Gastrocnemius medialis (tissue), 4 donors: ENCODE measurements at regions not wholly inside any gene's neighbourhood (a gene's known extent, or its start where the extent isn't known, plus 50 kb on each side); places are given as distances from the start of the nearest gene placed in this dataset.

Experiments used
- ATAC-seq, 2 donors: fragments of 150-250 bp; one replicate each; pipeline ENCODE4 v1.9.1; 2016
- DNase-seq, 2 donors: peaks; one replicate each; pipeline ENCODE4 v3.0.0-alpha.2; 2019
- H3K27ac ChIP-seq, 4 donors: fragments of 200-600 bp; sonication (generic); 1 replicate in 1 of 4; 2 replicates in 3 of 4; pipeline ENCODE4 v1.5.1; 2016 to 2018; ENCODE audit warnings: mild to moderate bottlenecking in 2 of 4, moderate library complexity in 1 of 4
- H3K27me3 ChIP-seq, 3 donors: fragments of 200-600 bp; sonication (generic) in 2 of 3; 1 replicate in 1 of 3; 2 replicates in 2 of 3; pipeline versions ENCODE4 v1.5.1 to v1.6.0; 2016 to 2019; ENCODE audit warnings: mild to moderate bottlenecking in 1 of 3, moderate library complexity in 1 of 3
- H3K36me3 ChIP-seq, 2 donors: fragments of 200-600 bp; sonication (generic) in 1 of 2; one replicate each; pipeline ENCODE4 v1.5.1; 2017 to 2018
- H3K4me1 ChIP-seq, 2 donors: fragments of 200-600 bp; sonication (generic) in 1 of 2; one replicate each; pipeline ENCODE4 v1.5.1; 2016 to 2017; ENCODE audit warnings: mild to moderate bottlenecking in 2 of 2
- H3K4me3 ChIP-seq, 4 donors: fragments of 200-600 bp; sonication (generic) in 3 of 4; 1 replicate in 1 of 4; 2 replicates in 3 of 4; pipeline ENCODE4 v1.5.1; 2016 to 2019; ENCODE audit warnings: mild to moderate bottlenecking in 2 of 4
- H3K9me3 ChIP-seq, 3 donors: fragments of 200-600 bp; sonication (generic) in 2 of 3; 1 replicate in 1 of 3; 2 replicates in 2 of 3; pipeline ENCODE4 v1.5.1; 2016 to 2019
- POLR2A ChIP-seq, 2 donors: fragments of 450-650 bp; IDR thresholded peaks; one replicate each; pipeline ENCODE4 v1.6.1; 2017; ENCODE audit warnings: antibody characterized with exemption in 2 of 2, mild to moderate bottlenecking in 2 of 2, moderate library complexity in 2 of 2
- in situ Hi-C, 4 donors: fragments of 200-750 bp; cut with MboI; loops; one replicate each; pipeline versions ENCODE4 v1.15.0 to v1.8.0; 2017; ENCODE audit warnings: low sequenced_read_pairs in 4 of 4
- intact Hi-C: fragments of 100-400 bp; cut with DNase I; formaldehyde crosslinking; loops from one replicate; pipeline ENCODE4 v1.15.1; 2023; ENCODE audit warnings: low total_unique reads
- TF ChIP-seq, protein P1 (sequence below), 5 experiments: fragments of 450-650 bp in 3 of 5; fragments of 200-600 bp in 2 of 5; sonication (generic) in 2 of 5; IDR thresholded peaks in 4 of 5; conservative IDR thresholded peaks in 1 of 5; 1 replicate in 4 of 5; 2 replicates in 1 of 5; pipeline ENCODE4 v1.5.1; 2016 to 2019; ENCODE audit warnings: antibody characterized with exemption in 5 of 5, mild to moderate bottlenecking in 3 of 5, moderate library complexity in 3 of 5

DNA sequence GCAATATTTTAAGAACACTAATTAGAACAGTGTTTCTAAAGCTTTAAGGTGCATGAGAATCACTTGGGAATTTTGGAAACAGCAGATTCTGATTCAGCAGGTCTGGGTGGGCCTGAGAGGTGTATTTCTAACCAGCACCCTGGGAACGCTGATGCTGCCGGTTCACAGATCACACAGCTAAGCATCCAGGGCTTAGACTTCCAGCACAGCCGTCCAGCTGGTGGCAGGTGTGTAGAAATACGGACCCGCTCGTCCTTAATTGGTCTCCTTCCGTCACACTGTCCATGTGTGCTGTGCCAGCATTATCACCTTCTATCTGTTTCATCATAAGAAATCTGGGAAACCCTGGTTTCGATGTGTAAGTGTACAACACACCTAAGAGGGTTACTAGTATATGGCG is 1029.0 kb downstream of the EFNB2 start:
- no peaks in the 10 kb centered on the region for H3K9me3 ChIP-seq
- H3K27ac ChIP-seq = no peak overlapping the region
- ATAC-seq (no peak), DNase-seq (no peak)
- intact Hi-C loops (no loop called here), in situ Hi-C loops (no loop called here)
- no peaks in the 10 kb centered on the region for H3K27me3 ChIP-seq
- H3K36me3 ChIP-seq = no peaks in the 10 kb centered on the region
- TF ChIP-seq, protein P1, sequence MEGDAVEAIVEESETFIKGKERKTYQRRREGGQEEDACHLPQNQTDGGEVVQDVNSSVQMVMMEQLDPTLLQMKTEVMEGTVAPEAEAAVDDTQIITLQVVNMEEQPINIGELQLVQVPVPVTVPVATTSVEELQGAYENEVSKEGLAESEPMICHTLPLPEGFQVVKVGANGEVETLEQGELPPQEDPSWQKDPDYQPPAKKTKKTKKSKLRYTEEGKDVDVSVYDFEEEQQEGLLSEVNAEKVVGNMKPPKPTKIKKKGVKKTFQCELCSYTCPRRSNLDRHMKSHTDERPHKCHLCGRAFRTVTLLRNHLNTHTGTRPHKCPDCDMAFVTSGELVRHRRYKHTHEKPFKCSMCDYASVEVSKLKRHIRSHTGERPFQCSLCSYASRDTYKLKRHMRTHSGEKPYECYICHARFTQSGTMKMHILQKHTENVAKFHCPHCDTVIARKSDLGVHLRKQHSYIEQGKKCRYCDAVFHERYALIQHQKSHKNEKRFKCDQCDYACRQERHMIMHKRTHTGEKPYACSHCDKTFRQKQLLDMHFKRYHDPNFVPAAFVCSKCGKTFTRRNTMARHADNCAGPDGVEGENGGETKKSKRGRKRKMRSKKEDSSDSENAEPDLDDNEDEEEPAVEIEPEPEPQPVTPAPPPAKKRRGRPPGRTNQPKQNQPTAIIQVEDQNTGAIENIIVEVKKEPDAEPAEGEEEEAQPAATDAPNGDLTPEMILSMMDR (IDR thresholded peaks at IDR 0.05 in 4 of 5, conservative IDR thresholded peaks at IDR 0.05 in 1 of 5) = no peak
- TF ChIP-seq POLR2A (IDR thresholded peaks at IDR 0.05) = no peak
- H3K4me1 ChIP-seq = no peaks in the 10 kb centered on the region
- no peak overlapping the region for H3K4me3 ChIP-seq

DNA sequence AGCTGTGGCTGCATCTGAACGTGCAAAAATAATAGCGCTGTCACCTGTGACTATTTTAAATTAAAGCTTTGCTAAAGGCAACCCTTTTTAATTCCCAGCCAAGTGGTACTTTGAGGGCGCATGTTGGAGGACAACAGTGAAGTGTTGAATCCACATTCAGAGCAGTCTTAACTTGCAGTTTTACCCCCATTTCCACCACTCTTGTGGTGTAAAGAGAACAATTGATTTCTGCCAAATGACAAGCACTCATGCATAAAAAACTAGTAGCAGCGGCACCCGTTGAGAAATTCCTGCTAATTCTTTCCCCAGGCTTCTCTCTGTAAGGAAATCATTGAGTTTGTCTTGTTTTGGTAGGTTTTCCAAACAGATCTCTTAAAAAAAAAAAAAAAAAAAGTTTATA is 1033.3 kb downstream of the EFNB2 start:
- Histone ChIP-seq H3K4me1 (no peaks in the 10 kb centered on the region), H3K4me3 (no peak overlapping the region), H3K27me3 (no peaks in the 10 kb centered on the region), H3K9me3 (no peaks in the 10 kb centered on the region), H3K27ac (no peak overlapping the region), H3K36me3 (no peaks in the 10 kb centered on the region)
- in situ Hi-C loops (no loop called here), intact Hi-C loops (no loop called here)
- ATAC-seq (no peak), DNase-seq (no peak)
- no peak for TF ChIP-seq POLR2A (IDR thresholded peaks at IDR 0.05)
- TF ChIP-seq, protein P1 (IDR thresholded peaks at IDR 0.05 in 4 of 5, conservative IDR thresholded peaks at IDR 0.05 in 1 of 5) = no peak

DNA sequence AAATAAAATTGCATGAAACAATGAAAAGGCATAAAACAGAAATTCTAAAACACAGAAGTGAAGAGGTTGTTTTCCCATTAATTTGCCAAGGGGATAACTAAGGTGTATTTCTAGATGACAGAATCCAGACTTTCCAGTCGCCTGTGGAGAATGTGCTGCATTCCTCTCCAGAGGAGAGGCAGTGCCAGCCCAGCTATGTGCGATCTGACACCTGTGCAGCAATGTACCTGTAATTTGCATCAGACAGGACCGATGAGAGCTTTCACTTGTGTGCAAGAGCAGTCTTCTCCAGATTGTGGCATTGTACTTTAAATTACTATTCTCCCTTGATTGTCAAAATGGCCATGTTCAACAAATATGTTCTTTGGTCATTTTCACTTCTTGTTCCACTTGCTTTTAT is 1037.9 kb downstream of the EFNB2 start:
- intact Hi-C loops (no loop called here), in situ Hi-C loops (no loop called here)
- Histone ChIP-seq H3K36me3 (no peaks in the 10 kb centered on the region), H3K9me3 (no peaks in the 10 kb centered on the region), H3K4me3 (no peak overlapping the region), H3K27ac (no peak overlapping the region), H3K27me3 (no peaks in the 10 kb centered on the region), H3K4me1 (no peaks in the 10 kb centered on the region)
- TF ChIP-seq, protein P1 (IDR thresholded peaks at IDR 0.05 in 4 of 5, conservative IDR thresholded peaks at IDR 0.05 in 1 of 5) = no peak
- no peak for TF ChIP-seq POLR2A (IDR thresholded peaks at IDR 0.05)
- no peak for ATAC-seq
- no peak for DNase-seq

DNA sequence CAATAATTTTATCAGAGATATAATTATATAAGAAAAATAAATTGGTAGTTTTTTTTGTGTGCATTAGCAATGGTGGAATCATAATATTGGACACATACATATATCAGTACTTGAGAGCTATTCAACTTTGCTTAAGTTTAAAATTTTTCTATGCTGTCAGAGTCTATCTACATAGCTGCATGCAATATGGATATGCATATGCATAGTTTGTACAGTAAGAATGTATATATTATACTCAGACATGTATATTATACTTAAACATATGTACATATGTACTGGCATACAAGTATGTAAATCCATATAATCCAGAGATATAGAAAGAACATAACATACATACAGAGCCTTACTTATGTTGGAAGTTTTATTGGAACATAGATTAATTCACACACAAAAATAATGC is 1043.2 kb downstream of the EFNB2 start:
- Histone ChIP-seq H3K4me1 (no peaks in the 10 kb centered on the region), H3K36me3 (no peaks in the 10 kb centered on the region), H3K27ac (no peak overlapping the region), H3K27me3 (no peaks in the 10 kb centered on the region), H3K9me3 (no peaks in the 10 kb centered on the region), H3K4me3 (no peak overlapping the region)
- DNase-seq = no peak
- no peak for ATAC-seq
- intact Hi-C loops = no loop called here
- in situ Hi-C loops = no loop called here
- TF ChIP-seq, protein P1 (IDR thresholded peaks at IDR 0.05 in 4 of 5, conservative IDR thresholded peaks at IDR 0.05 in 1 of 5) = no peak
- TF ChIP-seq POLR2A (IDR thresholded peaks at IDR 0.05) = no peak

DNA sequence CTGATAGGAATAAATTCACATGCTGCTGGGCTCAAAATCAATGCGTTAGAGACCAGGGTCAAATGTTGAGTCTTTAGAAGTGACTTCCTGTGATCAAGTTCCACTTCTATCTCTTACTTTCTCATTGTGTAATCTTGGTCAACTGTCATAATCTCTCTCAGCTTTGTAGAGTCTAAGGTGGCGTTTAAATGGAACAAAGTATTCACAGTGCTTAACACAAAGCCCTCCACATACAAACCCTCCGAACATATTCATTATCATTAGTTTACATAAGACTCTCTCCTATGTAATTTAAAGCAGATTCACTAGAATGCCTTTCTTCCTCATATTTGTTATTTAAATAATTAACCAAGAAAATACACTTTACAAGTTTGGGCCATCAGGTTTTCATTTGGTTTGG is 1044.1 kb downstream of the EFNB2 start:
- no peak for TF ChIP-seq POLR2A (IDR thresholded peaks at IDR 0.05)
- TF ChIP-seq, protein P1 (IDR thresholded peaks at IDR 0.05 in 4 of 5, conservative IDR thresholded peaks at IDR 0.05 in 1 of 5) = no peak
- H3K4me3 ChIP-seq = no peak overlapping the region
- no peaks in the 10 kb centered on the region for H3K27me3 ChIP-seq
- in situ Hi-C loops = no loop called here
- H3K9me3 ChIP-seq = no peaks in the 10 kb centered on the region
- DNase-seq (no peak), ATAC-seq (no peak)
- H3K4me1 ChIP-seq = no peaks in the 10 kb centered on the region
- H3K27ac ChIP-seq = no peak overlapping the region
- intact Hi-C loops = no loop called here
- H3K36me3 ChIP-seq = no peaks in the 10 kb centered on the region
